HG03139 (cell line): ENCODE measurements at regions not wholly inside any gene's neighbourhood (a gene's known extent, or its start where the extent isn't known, plus 50 kb on each side); places are given as distances from the start of the nearest gene placed in this dataset.
"Not testable (repeated sequence)": the region's sequence is repeated elsewhere in the genome, so short reads cannot be mapped to it uniquely, and the experiment has no call there.

Source experiments
- ATAC-seq: cut with Tn5 transposase; IDR thresholded peaks from one replicate; pipeline ENCODE4 v1.9.1; 2021; ENCODE audit not compliant: unreplicated experiment

- ATAC-seq: no peak
Observed at GRCh38 chr2:167381349-167381748, 493.1 kb downstream of the XIRP2 start.

GRCh38 chr2:167380555-167380954 lies 492.3 kb downstream of the XIRP2 start:
- no peak for ATAC-seq

- no peak for ATAC-seq
Observed at GRCh38 chr2:167380094-167380493, 491.8 kb downstream of the XIRP2 start.

- ATAC-seq: no peak
Observed at GRCh38 chr2:167369083-167369482, 480.8 kb downstream of the XIRP2 start.

- ATAC-seq: no peak
Observed at GRCh38 chr2:167368371-167368770, 480.1 kb downstream of the XIRP2 start.

GRCh38 chr2:167365216-167365615 lies 476.9 kb downstream of the XIRP2 start:
- ATAC-seq: no peak

GRCh38 chr2:167361426-167361825 lies 473.1 kb downstream of the XIRP2 start:
- ATAC-seq: no peak

GRCh38 chr2:167355821-167356220 lies 467.5 kb downstream of the XIRP2 start:
- ATAC-seq: no peak

GRCh38 chr2:167353605-167354280 lies 465.5 kb downstream of the XIRP2 start:
- ATAC-seq: no peak

GRCh38 chr2:167345559-167345958 lies 457.3 kb downstream of the XIRP2 start:
- no peak for ATAC-seq

GRCh38 chr2:167342769-167343168 lies 454.5 kb downstream of the XIRP2 start:
- no peak for ATAC-seq

- ATAC-seq: no peak
Observed at GRCh38 chr2:167340322-167340721, 452.0 kb downstream of the XIRP2 start.

- no peak for ATAC-seq
Observed at GRCh38 chr2:167336213-167336612, 447.9 kb downstream of the XIRP2 start.

- no peak for ATAC-seq
Observed at GRCh38 chr2:167335541-167335992, 447.3 kb downstream of the XIRP2 start.

GRCh38 chr2:167334146-167334742 lies 446.0 kb downstream of the XIRP2 start:
- no peak for ATAC-seq

GRCh38 chr2:167333245-167333644 lies 445.0 kb downstream of the XIRP2 start:
- no peak for ATAC-seq

GRCh38 chr2:167332358-167332757 lies 444.1 kb downstream of the XIRP2 start:
- no peak for ATAC-seq

GRCh38 chr2:167331636-167332232 lies 443.5 kb downstream of the XIRP2 start:
- no peak for ATAC-seq

- not testable (repeated sequence) for ATAC-seq
Observed at GRCh38 chr2:167328808-167329207, 440.5 kb downstream of the XIRP2 start.

GRCh38 chr2:167322795-167323194 lies 434.5 kb downstream of the XIRP2 start:
- no peak for ATAC-seq

GRCh38 chr2:167318581-167318980 lies 430.3 kb downstream of the XIRP2 start:
- ATAC-seq: no peak

GRCh38 chr2:167310442-167310841 lies 422.2 kb downstream of the XIRP2 start:
- no peak for ATAC-seq
